Activated effector memory CD4-positive, alpha-beta T cell treated with Interleukin-2 at 50 U/mL for 16 hours (primary cell): ENCODE measurements at regions not wholly inside any gene's neighbourhood (a gene's known extent, or its start where the extent isn't known, plus 50 kb on each side); places are given as distances from the start of the nearest gene placed in this dataset.

Source experiments
- DNase-seq: peaks from one replicate; pipeline ENCODE4 v3.0.0-alpha.2; 2020

- no peak for DNase-seq
These were observed 1312.2 kb upstream of the ACVR2A start for GRCh38 chr2:146532509-146533147.

DNA sequence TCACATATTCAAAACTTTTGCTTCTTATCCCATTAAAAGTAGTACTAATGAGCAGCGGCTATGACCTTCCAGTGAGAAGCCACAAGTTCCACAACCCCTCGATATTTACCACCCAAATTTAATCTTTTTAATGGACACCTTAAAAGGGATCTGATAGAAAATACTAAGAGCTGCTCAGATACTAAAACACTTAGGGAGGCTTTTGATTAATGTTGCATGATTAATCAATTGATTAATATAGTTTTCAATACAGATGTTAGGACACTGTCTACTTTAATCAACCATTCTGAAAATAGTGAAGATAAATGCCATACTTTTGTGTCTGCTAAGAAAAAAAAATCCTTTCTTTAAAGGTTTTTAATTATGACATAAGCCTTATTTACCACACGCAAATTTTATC lies 1312.8 kb upstream of the ACVR2A start:
- no peak for DNase-seq

GRCh38 chr2:146530886-146531285 lies 1313.9 kb upstream of the ACVR2A start:
- no peak for DNase-seq

- DNase-seq, result no peak
These were observed 1317.7 kb upstream of the ACVR2A start for GRCh38 chr2:146527166-146527565.

DNA sequence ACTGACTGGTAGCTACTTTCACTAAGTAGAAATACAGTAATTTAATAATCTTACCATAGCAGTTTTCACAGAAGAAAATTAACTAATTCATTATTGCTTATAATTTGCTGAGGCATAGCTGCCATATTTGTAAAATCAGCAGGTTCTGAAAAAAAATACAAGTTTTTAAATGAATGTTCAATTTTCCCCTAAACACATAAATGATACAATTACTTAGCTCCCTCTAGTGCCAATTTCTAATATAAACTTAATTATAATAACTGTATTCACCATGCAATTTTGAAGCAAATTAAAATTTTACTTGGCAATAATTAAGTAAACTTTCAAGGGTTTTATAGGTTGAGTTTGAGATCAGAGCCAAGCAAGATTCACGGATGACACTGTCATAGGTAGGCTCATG lies 1321.6 kb upstream of the ACVR2A start:
- DNase-seq, result no peak

DNA sequence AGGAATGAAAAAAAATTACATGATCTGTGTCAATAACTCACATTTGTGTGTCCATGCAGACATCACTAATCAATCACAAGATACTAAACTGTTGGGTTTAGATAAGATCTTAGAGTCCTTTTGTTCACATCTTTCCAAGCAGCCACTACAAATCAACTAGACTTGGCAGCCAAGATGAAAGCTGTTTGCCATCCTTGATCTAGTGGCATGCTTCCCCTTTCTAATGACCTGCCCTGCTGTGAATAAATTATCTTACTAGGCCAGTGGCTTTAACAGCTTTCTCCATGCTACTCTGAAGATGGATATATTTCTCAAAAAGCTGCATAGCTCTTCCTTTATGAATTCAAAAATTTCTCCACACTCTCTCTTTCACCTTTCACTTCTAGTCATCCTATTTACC lies 1338.0 kb upstream of the ACVR2A start:
- no peak for DNase-seq

- DNase-seq, result no peak
These were observed 1341.5 kb upstream of the ACVR2A start for GRCh38 chr2:146503366-146503765.

DNA sequence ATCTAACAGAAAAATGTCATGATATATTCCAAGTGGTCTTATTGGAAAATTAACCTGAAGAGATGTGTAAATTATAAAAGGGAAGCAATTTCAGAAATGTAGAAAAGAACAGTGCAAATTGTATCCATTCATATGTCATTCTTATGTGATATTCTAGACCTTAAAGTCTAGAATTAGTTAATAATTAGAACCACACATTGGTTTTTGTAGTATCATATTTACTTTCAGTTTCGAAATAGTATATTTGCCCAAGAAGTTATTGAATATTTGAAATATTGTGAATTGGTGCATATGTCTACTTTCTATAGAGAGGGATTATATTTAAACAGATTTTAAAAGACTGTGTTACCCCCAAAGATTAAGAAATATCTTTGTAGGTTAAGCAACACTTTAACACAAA lies 1348.6 kb upstream of the ACVR2A start:
- DNase-seq, result no peak

- no peak for DNase-seq
These were observed 1355.4 kb upstream of the ACVR2A start for GRCh38 chr2:146489386-146489785.

DNA sequence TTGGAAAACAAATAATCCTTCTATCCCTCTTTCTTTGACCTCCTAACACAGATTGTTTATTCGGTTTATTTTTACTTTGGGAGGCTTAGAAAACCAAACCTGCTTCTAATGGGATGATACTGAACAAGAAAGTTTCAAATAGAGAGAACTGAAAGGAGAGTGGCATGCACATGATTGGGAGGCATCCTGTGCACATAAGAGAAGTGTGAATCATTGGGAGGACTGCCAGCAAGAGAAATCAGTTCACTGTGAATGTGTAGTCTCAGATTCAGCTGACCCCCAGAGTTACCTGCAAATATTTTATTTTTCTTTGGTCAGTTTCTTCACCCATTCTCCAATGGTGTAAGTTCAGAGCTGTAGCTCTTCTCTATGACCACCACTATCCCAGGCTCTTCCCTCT lies 1363.2 kb upstream of the ACVR2A start:
- DNase-seq, result no peak

GRCh38 chr2:146477383-146477782 lies 1367.4 kb upstream of the ACVR2A start:
- no peak for DNase-seq

DNA sequence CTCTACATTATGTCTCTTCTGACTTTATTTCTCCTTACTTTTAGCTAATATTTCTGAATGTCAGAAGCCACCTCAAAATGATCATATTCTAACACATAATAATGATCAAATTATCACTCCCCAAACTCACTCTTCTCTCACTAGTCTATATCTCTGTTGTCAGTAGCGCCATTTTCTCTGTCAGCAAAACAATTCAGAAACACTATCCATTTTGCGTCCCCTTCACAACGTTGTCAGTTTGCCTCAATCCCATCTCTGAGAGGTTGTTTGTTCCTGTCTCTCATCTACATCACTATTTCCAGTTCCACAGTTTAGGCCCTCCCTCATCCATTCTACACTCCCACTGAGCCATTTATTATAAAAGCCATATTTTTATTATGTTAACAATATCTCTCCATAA lies 1376.3 kb upstream of the ACVR2A start:
- DNase-seq, result no peak

- DNase-seq, result no peak
These were observed 1377.4 kb upstream of the ACVR2A start for GRCh38 chr2:146467425-146467824.

DNA sequence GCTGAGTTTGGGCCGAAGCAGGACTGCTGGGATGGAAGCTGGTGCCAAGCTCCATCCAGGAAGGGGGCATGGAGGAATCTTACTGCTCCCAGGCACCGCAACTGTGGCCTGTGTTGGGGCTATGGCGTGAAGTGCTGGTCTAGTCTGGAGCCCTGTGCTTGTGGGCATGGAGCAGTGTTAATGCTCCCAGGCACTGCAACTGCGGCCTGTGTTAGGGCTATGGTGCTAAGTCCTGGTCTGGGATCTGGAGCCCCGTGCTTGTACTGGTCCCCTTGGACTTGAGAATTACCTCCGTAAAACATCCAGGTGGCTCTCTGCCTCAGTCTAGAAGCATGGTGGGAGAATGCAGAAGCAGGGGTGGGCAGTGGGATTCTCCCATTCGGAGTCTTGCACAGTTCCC lies 1379.4 kb upstream of the ACVR2A start:
- no peak for DNase-seq

DNA sequence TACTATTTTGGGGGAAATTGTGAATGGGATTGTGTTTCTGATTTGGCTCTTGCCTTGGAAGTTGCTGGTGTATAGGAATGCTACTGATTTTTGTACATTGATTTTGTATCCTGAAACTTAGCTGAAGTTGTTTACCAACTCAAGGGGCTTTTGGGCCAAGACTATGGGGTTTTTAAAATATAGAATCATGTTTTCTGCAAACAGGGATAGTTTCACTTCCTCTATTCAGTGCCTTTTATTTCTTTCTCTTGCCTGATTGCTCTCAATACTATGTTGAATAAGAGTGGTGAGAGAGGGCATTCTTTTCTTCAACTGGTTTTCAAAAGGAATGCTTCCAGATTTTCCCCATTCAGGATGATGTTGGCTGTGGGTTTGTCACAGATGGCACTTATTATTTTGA lies 1383.8 kb upstream of the ACVR2A start:
- no peak for DNase-seq

GRCh38 chr2:146458585-146458984 lies 1386.2 kb upstream of the ACVR2A start:
- no peak for DNase-seq

DNA sequence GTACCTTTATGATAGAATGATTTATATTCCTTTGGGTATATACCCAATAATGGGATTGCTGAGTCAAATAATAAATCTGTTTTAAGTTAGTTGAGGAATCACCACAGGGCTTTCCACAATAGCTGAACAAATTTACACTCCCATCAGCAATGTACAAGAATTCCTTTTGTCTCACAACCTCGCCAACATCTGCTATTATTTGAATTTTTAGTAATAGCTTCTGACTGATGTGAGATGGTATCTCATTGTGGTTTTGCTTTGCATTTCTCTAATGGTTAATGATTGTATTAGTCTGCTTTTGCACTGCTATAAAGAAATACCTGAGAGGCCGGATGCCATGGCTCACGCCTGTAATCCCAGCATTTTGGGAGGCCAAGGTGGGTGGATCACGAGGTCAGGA lies 1387.6 kb upstream of the ACVR2A start:
- no peak for DNase-seq

DNA sequence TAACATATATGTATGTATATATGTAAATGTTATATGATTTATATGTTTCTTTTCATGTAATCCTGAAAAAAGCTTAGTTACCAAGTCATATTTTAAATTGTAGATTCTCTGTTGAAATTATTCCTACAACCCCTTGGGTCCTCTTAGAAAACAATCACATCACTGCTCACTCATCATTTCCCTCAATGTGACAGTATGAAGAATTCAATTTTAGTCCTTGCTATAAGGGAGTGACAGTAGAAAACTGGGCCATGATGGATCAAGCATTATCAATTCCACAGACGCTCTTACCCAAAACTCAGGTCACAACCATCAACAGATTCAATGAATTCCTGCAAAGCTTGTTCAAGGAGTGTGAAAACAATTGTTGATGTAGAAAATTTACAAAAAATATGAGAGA lies 1389.5 kb upstream of the ACVR2A start:
- no peak for DNase-seq

GRCh38 chr2:146451972-146452371 lies 1392.9 kb upstream of the ACVR2A start:
- no peak for DNase-seq

GRCh38 chr2:146450131-146450530 lies 1394.7 kb upstream of the ACVR2A start:
- DNase-seq, result no peak

- DNase-seq, result no peak
These were observed 1399.8 kb upstream of the ACVR2A start for GRCh38 chr2:146444987-146445386.

GRCh38 chr2:146444085-146444484 lies 1400.7 kb upstream of the ACVR2A start:
- DNase-seq, result no peak

- DNase-seq, result no peak
These were observed 1406.6 kb upstream of the ACVR2A start for GRCh38 chr2:146438246-146438645.

- no peak for DNase-seq
These were observed 1407.1 kb upstream of the ACVR2A start for GRCh38 chr2:146437712-146438111.

DNA sequence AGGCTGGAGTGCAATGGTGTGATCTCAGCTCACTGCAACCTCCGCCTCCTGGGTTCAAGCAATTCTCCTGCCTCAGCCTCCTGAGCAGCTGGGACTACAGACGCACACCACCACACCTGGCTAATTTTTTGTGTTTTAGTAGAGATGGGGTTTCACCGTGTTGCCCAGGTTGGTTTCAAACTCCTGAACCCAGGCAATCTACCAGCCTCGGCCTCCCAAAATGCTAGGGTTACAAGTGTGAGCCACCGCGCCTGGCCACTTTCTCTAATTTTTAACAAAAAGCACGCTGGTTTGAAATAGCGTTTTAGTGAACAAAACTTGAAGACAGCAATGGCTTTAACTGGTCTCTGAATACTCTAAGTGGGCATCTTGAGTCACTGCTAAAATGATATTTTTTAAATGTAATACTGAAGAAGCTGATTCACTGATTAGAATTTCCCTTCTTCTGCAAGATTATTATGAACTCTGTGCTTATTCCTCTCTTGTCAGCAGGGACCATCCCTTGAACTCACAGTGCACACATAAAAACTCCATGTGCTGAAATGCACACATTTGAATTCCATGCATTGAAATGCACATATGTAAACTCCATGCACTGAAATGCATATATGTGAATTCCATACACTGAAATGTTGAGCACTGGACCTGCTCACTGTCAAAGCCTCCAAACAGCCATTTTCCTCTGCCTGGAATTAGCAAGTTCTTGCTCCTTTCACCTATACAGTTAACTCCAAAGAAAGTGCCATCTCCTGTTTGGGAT lies 1411.5 kb upstream of the ACVR2A start:
- no peak for DNase-seq
